Breast epithelium (tissue), 4 donors: ENCODE measurements at regions not wholly inside any gene's neighbourhood (a gene's known extent, or its start where the extent isn't known, plus 50 kb on each side); places are given as distances from the start of the nearest gene placed in this dataset.

Experiments used
- DNase-seq, 2 donors: peaks; one replicate each; pipeline ENCODE4 v3.0.0-alpha.2; 2019; ENCODE audit warnings: low spot score in 2 of 2
- H3K27ac ChIP-seq, 2 donors: fragments of 200-600 bp; sonication (generic) in 1 of 2; one replicate each; pipeline ENCODE4 v1.5.1; 2016 to 2019; ENCODE audit warnings: mild to moderate bottlenecking in 1 of 2
- H3K27me3 ChIP-seq, 2 donors: fragments of 200-600 bp; sonication (generic) in 1 of 2; one replicate each; pipeline versions ENCODE4 v1.5.1 to v1.6.0; 2017 to 2019; ENCODE audit warnings: control low read depth in 1 of 2, mild to moderate bottlenecking in 1 of 2
- H3K36me3 ChIP-seq: fragments of 200-600 bp; one replicate; pipeline ENCODE4 v1.5.1; 2019
- H3K4me1 ChIP-seq, 2 donors: fragments of 200-600 bp; sonication (generic); one replicate each; pipeline ENCODE4 v1.5.1; 2016 to 2019; ENCODE audit warnings: control low read depth in 1 of 2
- H3K4me3 ChIP-seq, 3 donors: fragments of 200-600 bp; sonication (generic); 1 replicate in 2 of 3; 2 replicates in 1 of 3; pipeline ENCODE4 v1.5.1; 2016 to 2019; ENCODE audit warnings: mild to moderate bottlenecking in 3 of 3, moderate library complexity in 2 of 3
- H3K9me3 ChIP-seq, 2 donors: fragments of 200-600 bp; sonication (generic) in 1 of 2; one replicate each; pipeline ENCODE4 v1.5.1; 2016 to 2019; ENCODE audit warnings: control low read depth in 1 of 2
- CTCF ChIP-seq, 3 donors: fragments of 450-650 bp; IDR thresholded peaks; one replicate each; pipeline ENCODE4 v1.5.1; 2016 to 2017; ENCODE audit warnings: antibody characterized with exemption in 3 of 3, mild to moderate bottlenecking in 3 of 3, moderate library complexity in 3 of 3
- POLR2A ChIP-seq: fragments of 450-650 bp; IDR thresholded peaks from one replicate; pipeline ENCODE4 v1.6.1; 2016; ENCODE audit warnings: antibody characterized with exemption, mild to moderate bottlenecking, moderate library complexity
- POLR2AphosphoS5 ChIP-seq, 3 donors: sonication (generic); formaldehyde crosslinking; IDR thresholded peaks; one replicate each; pipeline ENCODE4 v1.6.1; 2017; ENCODE audit warnings: antibody characterized with exemption in 3 of 3
- intact Hi-C: fragments of 100-400 bp; cut with DNase I; formaldehyde crosslinking; loops from one replicate; pipeline ENCODE4 v1.15.1; 2023; ENCODE audit warnings: low total_unique reads

- Histone ChIP-seq H3K4me3 (no peak overlapping the region), H3K27me3 (no peaks in the 10 kb centered on the region), H3K36me3 (no peaks in the 10 kb centered on the region), H3K27ac (no peak overlapping the region), H3K4me1 (no peaks in the 10 kb centered on the region), H3K9me3 (no peaks in the 10 kb centered on the region)
- no peak for DNase-seq
- intact Hi-C loops = no loop called here
- TF ChIP-seq CTCF (IDR thresholded peaks at IDR 0.05) (no peak), POLR2AphosphoS5 (IDR thresholded peaks at IDR 0.05) (no peak)
Observed at GRCh38 chr1:87600055-87600850, 271.6 kb downstream of the LMO4 start.

- Histone ChIP-seq H3K27ac (no peak overlapping the region), H3K4me1 (no peaks in the 10 kb centered on the region), H3K9me3 (no peaks in the 10 kb centered on the region), H3K36me3 (no peaks in the 10 kb centered on the region), H3K4me3 (no peak overlapping the region), H3K27me3 (no peaks in the 10 kb centered on the region)
- TF ChIP-seq POLR2A (no peak), CTCF (IDR thresholded peaks at IDR 0.05) (no peak), POLR2AphosphoS5 (IDR thresholded peaks at IDR 0.05) (no peak)
- no peak for DNase-seq
- intact Hi-C loops = no loop called here
Observed at GRCh38 chr1:87600854-87601253, 272.2 kb downstream of the LMO4 start.

DNA sequence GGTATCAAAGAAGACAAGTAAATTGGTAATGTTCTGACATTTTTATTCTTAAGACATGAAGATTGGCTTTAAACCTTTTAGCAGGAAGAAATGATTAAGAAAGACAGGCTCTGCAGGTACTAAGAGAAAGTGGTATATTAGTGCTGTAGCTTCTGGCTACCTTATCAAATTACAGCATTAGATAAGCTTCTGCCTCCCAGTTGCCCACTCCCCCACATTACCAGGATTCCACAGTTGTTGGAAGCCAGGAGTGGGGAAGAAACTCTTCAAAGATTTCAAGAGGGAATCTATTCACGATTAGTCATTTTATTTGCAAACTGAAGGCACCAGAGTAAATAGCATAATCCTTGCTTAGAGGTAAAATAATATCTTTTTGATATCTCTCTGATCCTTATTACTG, 274.9 kb downstream of the LMO4 start:
- Histone ChIP-seq H3K27me3 (no peaks in the 10 kb centered on the region), H3K9me3 (no peaks in the 10 kb centered on the region), H3K4me3 (no peak overlapping the region), H3K4me1 (no peaks in the 10 kb centered on the region), H3K36me3 (no peaks in the 10 kb centered on the region), H3K27ac (no peak overlapping the region)
- no peak for DNase-seq
- intact Hi-C loops = no loop called here
- TF ChIP-seq CTCF (IDR thresholded peaks at IDR 0.05) = no peak
- TF ChIP-seq POLR2AphosphoS5 (IDR thresholded peaks at IDR 0.05) = no peak
- no peak for TF ChIP-seq POLR2A

- Histone ChIP-seq H3K9me3 (no peaks in the 10 kb centered on the region), H3K27me3 (no peaks in the 10 kb centered on the region), H3K36me3 (no peaks in the 10 kb centered on the region), H3K4me3 (no peak overlapping the region), H3K27ac (no peak overlapping the region), H3K4me1 (no peaks in the 10 kb centered on the region)
- no peak for DNase-seq
- intact Hi-C loops = no loop called here
- no peak for TF ChIP-seq CTCF (IDR thresholded peaks at IDR 0.05)
- TF ChIP-seq POLR2A = no peak
- no peak for TF ChIP-seq POLR2AphosphoS5 (IDR thresholded peaks at IDR 0.05)
Observed at GRCh38 chr1:87612956-87613355, 284.3 kb downstream of the LMO4 start.

DNA sequence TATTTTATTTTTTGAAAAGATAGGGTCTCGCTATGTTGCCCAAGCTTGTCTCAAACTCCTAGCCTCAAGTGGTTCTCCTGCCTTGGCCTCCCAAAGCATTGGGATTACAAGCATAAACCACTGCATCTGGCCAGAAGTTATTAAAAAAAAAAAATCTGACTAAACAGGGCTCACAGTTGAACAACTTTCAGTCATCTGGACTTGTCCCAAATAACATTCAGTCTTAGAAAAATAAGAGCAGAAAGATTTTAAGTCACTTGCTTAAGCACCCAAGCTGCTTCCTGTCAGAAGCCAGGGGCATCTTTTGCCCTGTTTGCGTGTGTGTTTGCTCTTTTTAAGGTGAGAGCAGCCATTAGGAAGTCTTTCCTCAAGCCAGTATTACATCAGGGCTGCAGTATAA, 286.8 kb downstream of the LMO4 start:
- DNase-seq = no peak
- H3K36me3 ChIP-seq = no peaks in the 10 kb centered on the region
- no peaks in the 10 kb centered on the region for H3K4me1 ChIP-seq
- peaks cover 0 to 7% of the 10 kb centered on the region in 2 donors for H3K9me3 ChIP-seq
- TF ChIP-seq POLR2AphosphoS5 (IDR thresholded peaks at IDR 0.05) (no peak), POLR2A (no peak), CTCF (IDR thresholded peaks at IDR 0.05) (no peak)
- no peaks in the 10 kb centered on the region for H3K27me3 ChIP-seq
- no peak overlapping the region for H3K27ac ChIP-seq
- H3K4me3 ChIP-seq = no peak overlapping the region
- intact Hi-C loops = no loop called here
